HCT116 (cell line): ENCODE measurements at regions not wholly inside any gene's neighbourhood (a gene's known extent, or its start where the extent isn't known, plus 50 kb on each side); places are given as distances from the start of the nearest gene placed in this dataset.

ENCODE experiments used
- ATAC-seq: fragments of 200-7000 bp; cut with Tn5 transposase; 2 replicates; pipeline ENCODE4 v1.9.1; 2020; ENCODE audit warnings: mild to moderate bottlenecking, moderate library complexity
- BruUV-seq: library from RNA; stranded (reverse); fragments of 400-500 nt; replicated peaks from 2 replicates; lab custom pipeline; 2021; lab: Mats Ljungman, UMichigan
- CTCF ChIA-PET: fragments of 300-600 bp; sonication (Branson Sonifier 250); formaldehyde crosslinking; loops from one replicate; lab custom pipeline; 2021; ENCODE audit warnings: antibody characterized with exemption; lab: Charles Lee
- POLR2A ChIA-PET: fragments of 300-600, 350-600 bp; sonication (Branson Sonifier 250); formaldehyde crosslinking; loops from one replicate; lab custom pipeline; 2021; ENCODE audit warnings: antibody characterized with exemption; lab: Charles Lee
- RAD21 ChIA-PET, 2 experiments: fragments of 300-600 bp; sonication (Branson Sonifier 250); formaldehyde crosslinking; loops; one replicate each; lab custom pipeline; 2023; ENCODE audit warnings: low total read pairs in 2 of 2; ENCODE audit not compliant: uncharacterized antibody in 2 of 2, unreplicated experiment in 2 of 2, low non-redundant PET in 1 of 2; lab: Charles Lee
- DNase-seq: peaks from one replicate; pipeline ENCODE4 v3.0.0-alpha.2; 2010; ENCODE audit warnings: low read depth, low spot score
- H2AFZ ChIP-seq: fragments of 200-600 bp; shearing (Covaris generic), sonication (generic); 2 replicates; pipeline ENCODE4 v1.6.1; 2017; ENCODE audit warnings: low read depth, mixed run types, mixed read lengths, antibody characterized with exemption, low read length; ENCODE audit not compliant: poor library complexity, severe bottlenecking
- H3K27ac ChIP-seq: 2 replicates; pipeline ENCODE4 v1.5.1; 2012; ENCODE audit warnings: low read depth, low read length
- H3K27me3 ChIP-seq: fragments of 200-600 bp; sonication (generic); 2 replicates; pipeline ENCODE4 v1.6.1; 2016; ENCODE audit warnings: mixed run types, low read length, mixed read lengths; ENCODE audit not compliant: insufficient read depth
- H3K36me3 ChIP-seq, 2 experiments: fragments of 200-500 bp in 1 of 2; fragments of 200-600 bp in 1 of 2; sonication (Bioruptor generic) in 1 of 2; sonication (generic) in 1 of 2; 2 replicates each; pipeline versions ENCODE4 v1.5.1 to v1.6.1; 2014 to 2016; ENCODE audit warnings: low read length in 2 of 2, inconsistent platforms in 1 of 2, mixed read lengths in 1 of 2, mixed run types in 1 of 2; ENCODE audit not compliant: insufficient read depth in 2 of 2, control insufficient read depth in 1 of 2
- H3K4me1 ChIP-seq, 2 experiments: fragments of 200-600 bp in 1 of 2; sonication (generic) in 1 of 2; 2 replicates each; pipeline versions ENCODE4 v1.5.1 to v1.6.1; 2012 to 2017; ENCODE audit warnings: low read length in 2 of 2, inconsistent platforms in 1 of 2, mild to moderate bottlenecking in 1 of 2, mixed read lengths in 1 of 2, mixed run types in 1 of 2, moderate library complexity in 1 of 2; ENCODE audit not compliant: insufficient read depth in 2 of 2, control insufficient read depth in 1 of 2
- H3K4me2 ChIP-seq: fragments of 200-600 bp; sonication (generic); 2 replicates; pipeline ENCODE4 v1.6.1; 2017; ENCODE audit warnings: mixed run types, low read length, mixed read lengths
- H3K4me3 ChIP-seq, 2 experiments: fragments of 200-600 bp in 1 of 2; sonication (generic) in 1 of 2; replicated peaks in 1 of 2; 2 replicates each; pipeline ENCODE4 v1.5.1; 2011 to 2016; ENCODE audit warnings: low read length in 2 of 2, control low read depth in 1 of 2, low read depth in 1 of 2, mild to moderate bottlenecking in 1 of 2, mixed read lengths in 1 of 2, mixed run types in 1 of 2
- H3K79me2 ChIP-seq: fragments of 200-600 bp; sonication (generic); 2 replicates; pipeline ENCODE4 v1.6.1; 2017; ENCODE audit warnings: mild to moderate bottlenecking, mixed run types, low read length, moderate library complexity, mixed read lengths; ENCODE audit not compliant: insufficient read depth
- H3K9ac ChIP-seq: fragments of 200-600 bp; sonication (generic); 2 replicates; pipeline ENCODE4 v1.6.1; 2016; ENCODE audit warnings: low read length, mixed read lengths
- H3K9me2 ChIP-seq: fragments of 200-600 bp; sonication (generic), shearing (Covaris generic); 2 replicates; pipeline ENCODE4 v1.6.1; 2017; ENCODE audit warnings: mixed run types, mild to moderate bottlenecking, moderate library complexity; ENCODE audit not compliant: insufficient read depth
- H3K9me3 ChIP-seq, 2 experiments: fragments of 200-500 bp in 1 of 2; fragments of 200-600 bp in 1 of 2; sonication (Bioruptor generic) in 1 of 2; sonication (generic) in 1 of 2; 2 replicates each; pipeline ENCODE4 v1.6.1; 2014 to 2017; ENCODE audit warnings: low read length in 2 of 2, mixed read lengths in 2 of 2, inconsistent platforms in 1 of 2, low read depth in 1 of 2, mild to moderate bottlenecking in 1 of 2, mixed run types in 1 of 2, moderate library complexity in 1 of 2; ENCODE audit not compliant: control insufficient read depth in 1 of 2, insufficient read depth in 1 of 2
- H4K20me1 ChIP-seq: fragments of 200-600 bp; sonication (generic), shearing (Covaris generic); 2 replicates; pipeline ENCODE4 v1.6.1; 2017; ENCODE audit warnings: mixed run types, mild to moderate bottlenecking, moderate library complexity; ENCODE audit not compliant: insufficient read depth
- ATF3 ChIP-seq: IDR thresholded peaks from 2 replicates; pipeline ENCODE4 v1.6.1; 2012
- CBX3 ChIP-seq: IDR thresholded peaks from 2 replicates; pipeline ENCODE4 v1.6.1; 2012; ENCODE audit warnings: low read depth
- EGR1 ChIP-seq: IDR thresholded peaks from 2 replicates; pipeline ENCODE4 v1.6.1; 2012; ENCODE audit warnings: low read depth
- EZH2phosphoT487 ChIP-seq: fragments of 200-600 bp; IDR thresholded peaks from 2 replicates; pipeline ENCODE4 v1.6.1; 2018; ENCODE audit warnings: antibody characterized with exemption, borderline replicate concordance
- JUND ChIP-seq: IDR thresholded peaks from 2 replicates; pipeline ENCODE4 v1.6.1; 2012
- POLR2A ChIP-seq: IDR thresholded peaks from 2 replicates; pipeline ENCODE4 v1.7.0; 2011; ENCODE audit warnings: borderline replicate concordance; ENCODE audit not compliant: insufficient read depth, insufficient read length; ENCODE audit errors: extremely low read depth
- POLR2AphosphoS5 ChIP-seq: IDR thresholded peaks from 2 replicates; pipeline ENCODE4 v1.6.1; 2011; ENCODE audit warnings: mild to moderate bottlenecking, low read depth, low read length, moderate library complexity
- REST ChIP-seq: IDR thresholded peaks from 2 replicates; pipeline ENCODE4 v1.6.1; 2012; ENCODE audit warnings: low read depth
- SIN3A ChIP-seq: IDR thresholded peaks from 2 replicates; pipeline ENCODE4 v1.6.1; 2012; ENCODE audit warnings: low read depth
- SP1 ChIP-seq: IDR thresholded peaks from 2 replicates; pipeline ENCODE4 v1.6.1; 2012; ENCODE audit warnings: low read depth
- YY1 ChIP-seq: IDR thresholded peaks from 2 replicates; pipeline ENCODE4 v1.6.1; 2011; ENCODE audit warnings: low read length, low read depth, moderate library complexity, mild to moderate bottlenecking; ENCODE audit not compliant: insufficient replicate concordance; ENCODE audit errors: extremely low read depth
- ZFX ChIP-seq: fragments of 450-650 bp; IDR thresholded peaks from 2 replicates; pipeline ENCODE4 v1.6.1; 2017
- ZNF274 ChIP-seq: fragments of 200-500 bp; sonication (Bioruptor generic); IDR thresholded peaks from 2 replicates; pipeline ENCODE4 v1.6.1; 2014; ENCODE audit warnings: mild to moderate bottlenecking, low read depth, low read length, inconsistent platforms
- intact Hi-C: fragments of 100-400 bp; cut with micrococcal nuclease; formaldehyde crosslinking; loops from 2 replicates; pipeline ENCODE4 v1.10.0; 2022
- TF ChIP-seq, protein P1 (sequence below): IDR thresholded peaks from 2 replicates; pipeline ENCODE4 v1.6.1; 2012
- TF ChIP-seq, protein P2 (sequence below), 3 experiments: fragments of 200-600 bp in 1 of 3; sonication (generic) in 1 of 3; IDR thresholded peaks in 2 of 3; conservative IDR thresholded peaks in 1 of 3; 2 replicates each; pipeline ENCODE4 v1.5.1; 2012 to 2017; ENCODE audit warnings: low read depth in 2 of 3, low read length in 2 of 3, antibody characterized with exemption in 1 of 3, borderline replicate concordance in 1 of 3, control low read depth in 1 of 3, mild to moderate bottlenecking in 1 of 3, mixed read lengths in 1 of 3, mixed run types in 1 of 3, moderate library complexity in 1 of 3; ENCODE audit not compliant: insufficient read depth in 1 of 3

- H2AFZ ChIP-seq: no peak overlapping the region
- H3K4me3 ChIP-seq: no peak overlapping the region
- no TSS peak for BruUV-seq
- RAD21 ChIA-PET: no interaction called here
- POLR2A ChIA-PET: no interaction called here
- TF ChIP-seq YY1: no peak
- TF ChIP-seq ATF3: no peak
- TF ChIP-seq ZFX: no peak
- TF ChIP-seq POLR2A: no peak
- no peak for TF ChIP-seq SIN3A
- no peak for TF ChIP-seq REST
- no peak for TF ChIP-seq JUND
- TF ChIP-seq ZNF274: no peak
- no peak for TF ChIP-seq SP1
- TF ChIP-seq, protein P1, sequence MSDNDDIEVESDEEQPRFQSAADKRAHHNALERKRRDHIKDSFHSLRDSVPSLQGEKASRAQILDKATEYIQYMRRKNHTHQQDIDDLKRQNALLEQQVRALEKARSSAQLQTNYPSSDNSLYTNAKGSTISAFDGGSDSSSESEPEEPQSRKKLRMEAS: no peak
- no peak for TF ChIP-seq CBX3
- TF ChIP-seq EGR1: no peak
- no peak for TF ChIP-seq POLR2AphosphoS5
- no peak for TF ChIP-seq EZH2phosphoT487
- TF ChIP-seq, protein P2, sequence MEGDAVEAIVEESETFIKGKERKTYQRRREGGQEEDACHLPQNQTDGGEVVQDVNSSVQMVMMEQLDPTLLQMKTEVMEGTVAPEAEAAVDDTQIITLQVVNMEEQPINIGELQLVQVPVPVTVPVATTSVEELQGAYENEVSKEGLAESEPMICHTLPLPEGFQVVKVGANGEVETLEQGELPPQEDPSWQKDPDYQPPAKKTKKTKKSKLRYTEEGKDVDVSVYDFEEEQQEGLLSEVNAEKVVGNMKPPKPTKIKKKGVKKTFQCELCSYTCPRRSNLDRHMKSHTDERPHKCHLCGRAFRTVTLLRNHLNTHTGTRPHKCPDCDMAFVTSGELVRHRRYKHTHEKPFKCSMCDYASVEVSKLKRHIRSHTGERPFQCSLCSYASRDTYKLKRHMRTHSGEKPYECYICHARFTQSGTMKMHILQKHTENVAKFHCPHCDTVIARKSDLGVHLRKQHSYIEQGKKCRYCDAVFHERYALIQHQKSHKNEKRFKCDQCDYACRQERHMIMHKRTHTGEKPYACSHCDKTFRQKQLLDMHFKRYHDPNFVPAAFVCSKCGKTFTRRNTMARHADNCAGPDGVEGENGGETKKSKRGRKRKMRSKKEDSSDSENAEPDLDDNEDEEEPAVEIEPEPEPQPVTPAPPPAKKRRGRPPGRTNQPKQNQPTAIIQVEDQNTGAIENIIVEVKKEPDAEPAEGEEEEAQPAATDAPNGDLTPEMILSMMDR (IDR thresholded peaks at IDR 0.05 in 2 of 3, conservative IDR thresholded peaks at IDR 0.05 in 1 of 3; ENCODE audit: borderline replicate concordance in 1 of 3, insufficient read depth in 1 of 3, low read depth in 2 of 3, low read length in 2 of 3): no peak
- H3K9me2 ChIP-seq: no peaks in the 10 kb centered on the region
- H3K9me3 ChIP-seq: no peaks in the 10 kb centered on the region
- H3K9ac ChIP-seq: no peak overlapping the region
- H3K4me1 ChIP-seq: no peaks in the 10 kb centered on the region
- H3K79me2 ChIP-seq: no peaks in the 10 kb centered on the region
- ATAC-seq (no peak), DNase-seq (no peak)
- no peak overlapping the region for H3K4me2 ChIP-seq
- H3K27me3 ChIP-seq: 0 out of 2 replicates have a peak, but pooled peaks cover 4% of the 10 kb centered on the region
- H4K20me1 ChIP-seq: no peaks in the 10 kb centered on the region
- intact Hi-C loops: no loop called here
- H3K27ac ChIP-seq: no peak overlapping the region
- CTCF ChIA-PET: no interaction called here
- no peaks in the 10 kb centered on the region for H3K36me3 ChIP-seq
These were observed 337.7 kb downstream of the NEK10 start for GRCh38 chr3:27031476-27031875.
